ENCODE measurements at regions not wholly inside any gene's neighbourhood (a gene's known extent, or its start where the extent isn't known, plus 50 kb on each side); places are given as distances from the start of the nearest gene placed in this dataset.

GRCh38 chr10:63030536-63030935 is 102.6 kb upstream of the NRBF2 start:
- dilution Hi-C loops (cut with MboI; ENCODE audit: extremely low pct_ligation_motif_present, low sequenced_read_pairs) (no loop called here), intact Hi-C loops (cut with micrococcal nuclease) (no loop called here)
- H3K79me2 ChIP-seq (ENCODE audit: control insufficient read depth, insufficient read depth, low read length), result no peaks in the 10 kb centered on the region
- H3K4me1 ChIP-seq (ENCODE audit: control insufficient read depth, extremely low read depth, insufficient read depth, low read length), result no peaks in the 10 kb centered on the region
- H2AFZ ChIP-seq (ENCODE audit: low read depth, low read length), result no peak overlapping the region
- ChIA-PET POLR2A (no interaction called here), CTCF (no interaction called here)
- BruUV-seq (replicated peaks), result no TSS peak
- no peaks in the 10 kb centered on the region for H3K27me3 ChIP-seq (ENCODE audit: control insufficient read depth in 2 of 2, insufficient read depth in 2 of 2, low read length in 2 of 2)
- no peak overlapping the region for H3K4me3 ChIP-seq (replicated peaks in 1 of 3; ENCODE audit: insufficient read depth in 1 of 3, low read depth in 1 of 3, low read length in 3 of 3)
- H4K20me1 ChIP-seq (replicated peaks; ENCODE audit: control insufficient read depth, extremely low read depth, insufficient read depth, low read length), result no peaks in the 10 kb centered on the region
- TF ChIP-seq POLR2A (IDR thresholded peaks at IDR 0.05; ENCODE audit: low read depth, low read length), result no peak
- no peak for TF ChIP-seq POLR2AphosphoS5 (IDR thresholded peaks at IDR 0.05; ENCODE audit: insufficient read depth, low read depth, low read length)
- no peak for TF ChIP-seq FOS (IDR thresholded peaks at IDR 0.05; ENCODE audit: borderline replicate concordance, insufficient read depth, low read length)
- no peak for TF ChIP-seq JUN (IDR thresholded peaks at IDR 0.05; ENCODE audit: borderline replicate concordance, insufficient read depth, insufficient read length, low read depth)
- TF ChIP-seq GATA2 (IDR thresholded peaks at IDR 0.05; ENCODE audit: insufficient read depth, insufficient read length, low read depth, low read length), result no peak
- no peak overlapping the region for H3K9ac ChIP-seq (replicated peaks; ENCODE audit: extremely low read depth, insufficient read depth, low read length)
- no peak for FAIRE-seq
- no peak for DNase-seq (ENCODE audit: low read depth, low spot score)
- no peaks in the 10 kb centered on the region for H3K9me3 ChIP-seq (replicated peaks; ENCODE audit: control insufficient read depth, insufficient read depth, low read length)
- no peak overlapping the region for H3K27ac ChIP-seq (ENCODE audit: insufficient read depth, low read depth, low read length)
- H3K4me2 ChIP-seq (ENCODE audit: insufficient read depth, low read length), result no peak overlapping the region
- no peaks in the 10 kb centered on the region for H3K9me1 ChIP-seq (replicated peaks; ENCODE audit: control insufficient read depth, extremely low read depth, insufficient read depth, low read length)
- H3K36me3 ChIP-seq (ENCODE audit: control insufficient read depth in 2 of 2, extremely low read depth in 1 of 2, insufficient read depth in 2 of 2, low read length in 2 of 2), result no peaks in the 10 kb centered on the region

GRCh38 chr10:63027531-63027930 is 105.6 kb upstream of the NRBF2 start:
- intact Hi-C loops (cut with micrococcal nuclease) (no loop called here), dilution Hi-C loops (cut with MboI; ENCODE audit: extremely low pct_ligation_motif_present, low sequenced_read_pairs) (no loop called here)
- Histone ChIP-seq H3K4me1 (ENCODE audit: control insufficient read depth, extremely low read depth, insufficient read depth, low read length) (no peaks in the 10 kb centered on the region), H3K9me3 (replicated peaks; ENCODE audit: control insufficient read depth, insufficient read depth, low read length) (no peaks in the 10 kb centered on the region), H2AFZ (ENCODE audit: low read depth, low read length) (no peak overlapping the region), H3K27ac (ENCODE audit: insufficient read depth, low read depth, low read length) (no peak overlapping the region), H3K27me3 (ENCODE audit: control insufficient read depth in 2 of 2, insufficient read depth in 2 of 2, low read length in 2 of 2) (no peaks in the 10 kb centered on the region), H3K79me2 (ENCODE audit: control insufficient read depth, insufficient read depth, low read length) (no peaks in the 10 kb centered on the region), H3K9ac (replicated peaks; ENCODE audit: extremely low read depth, insufficient read depth, low read length) (no peak overlapping the region), H3K9me1 (replicated peaks; ENCODE audit: control insufficient read depth, extremely low read depth, insufficient read depth, low read length) (no peaks in the 10 kb centered on the region), H3K4me3 (replicated peaks in 1 of 3; ENCODE audit: insufficient read depth in 1 of 3, low read depth in 1 of 3, low read length in 3 of 3) (no peak overlapping the region), H3K36me3 (ENCODE audit: control insufficient read depth in 2 of 2, extremely low read depth in 1 of 2, insufficient read depth in 2 of 2, low read length in 2 of 2) (no peaks in the 10 kb centered on the region), H4K20me1 (replicated peaks; ENCODE audit: control insufficient read depth, extremely low read depth, insufficient read depth, low read length) (no peaks in the 10 kb centered on the region), H3K4me2 (ENCODE audit: insufficient read depth, low read length) (no peak overlapping the region)
- no peak for FAIRE-seq
- ChIA-PET POLR2A (no interaction called here), CTCF (no interaction called here)
- TF ChIP-seq CTCF (IDR thresholded peaks at IDR 0.05; ENCODE audit: extremely low read depth in 1 of 2, insufficient read depth in 1 of 2, low read depth in 1 of 2, low read length in 2 of 2) (no peak), GATA2 (IDR thresholded peaks at IDR 0.05; ENCODE audit: insufficient read depth, insufficient read length, low read depth, low read length) (no peak), POLR2A (IDR thresholded peaks at IDR 0.05; ENCODE audit: low read depth, low read length) (no peak), POLR2AphosphoS5 (IDR thresholded peaks at IDR 0.05; ENCODE audit: insufficient read depth, low read depth, low read length) (no peak), JUN (IDR thresholded peaks at IDR 0.05; ENCODE audit: borderline replicate concordance, insufficient read depth, insufficient read length, low read depth) (no peak), EZH2 (IDR thresholded peaks at IDR 0.05; ENCODE audit: borderline replicate concordance, low read depth, low read length, severe bottlenecking) (no peak), MYC (IDR thresholded peaks at IDR 0.05; ENCODE audit: low read depth, low read length) (no peak), FOS (IDR thresholded peaks at IDR 0.05; ENCODE audit: borderline replicate concordance, insufficient read depth, low read length) (no peak), MAX (IDR thresholded peaks at IDR 0.05; ENCODE audit: insufficient read depth, insufficient read length) (no peak)
- DNase-seq (ENCODE audit: low read depth, low spot score), result no peak
- no TSS peak for BruUV-seq (replicated peaks)

All from endothelial cell of umbilical vein (primary cell).